Smooth muscle cell (in vitro differentiated cells): ENCODE measurements at regions not wholly inside any gene's neighbourhood (a gene's known extent, or its start where the extent isn't known, plus 50 kb on each side); places are given as distances from the start of the nearest gene placed in this dataset.
A peak's percentile ranks its signal among the peaks of the same experiment; 100 is the strongest.

ENCODE experiments used
- DNase-seq: peaks from one replicate; lab custom pipeline; 2025; ENCODE audit not compliant: unreplicated experiment; lab: John Stamatoyannopoulos, UW
- H2AFZ ChIP-seq: fragments of 200-600 bp; sonication (generic); 2 replicates; pipeline ENCODE4 v1.6.0; 2016; ENCODE audit warnings: antibody characterized with exemption, low read depth, mild to moderate bottlenecking
- H3F3A ChIP-seq: fragments of 200-600 bp; sonication (generic); 2 replicates; pipeline ENCODE4 v1.6.0; 2017; ENCODE audit warnings: antibody characterized with exemption, low read depth
- H3K27ac ChIP-seq: fragments of 200-600 bp; sonication (generic); 2 replicates; pipeline ENCODE4 v1.5.1; 2016; ENCODE audit warnings: low read depth, mild to moderate bottlenecking
- H3K27me3 ChIP-seq: fragments of 200-600 bp; sonication (generic); 2 replicates; pipeline ENCODE4 v1.6.1; 2016; ENCODE audit warnings: low read depth, mild to moderate bottlenecking
- H3K36me3 ChIP-seq: fragments of 200-600 bp; sonication (generic); 2 replicates; pipeline ENCODE4 v1.5.1; 2016; ENCODE audit warnings: low read depth
- H3K4me1 ChIP-seq: fragments of 200-600 bp; sonication (generic); 2 replicates; pipeline ENCODE4 v1.5.1; 2016; ENCODE audit warnings: low read depth
- H3K4me2 ChIP-seq: fragments of 200-600 bp; sonication (generic); 2 replicates; pipeline ENCODE4 v1.6.0; 2016; ENCODE audit warnings: mild to moderate bottlenecking
- H3K4me3 ChIP-seq: fragments of 200-600 bp; sonication (generic); 2 replicates; pipeline ENCODE4 v1.5.1; 2016; ENCODE audit warnings: mild to moderate bottlenecking
- H3K79me2 ChIP-seq: fragments of 200-600 bp; sonication (generic); 2 replicates; pipeline ENCODE4 v1.6.0; 2016; ENCODE audit warnings: low read depth, mild to moderate bottlenecking
- H3K9ac ChIP-seq: fragments of 200-600 bp; sonication (generic); 2 replicates; pipeline ENCODE4 v1.6.0; 2016; ENCODE audit warnings: low read depth
- H3K9me3 ChIP-seq: fragments of 200-600 bp; sonication (generic); replicated peaks from 2 replicates; pipeline ENCODE4 v1.5.1; 2016; ENCODE audit warnings: low read depth
- H4K20me1 ChIP-seq: fragments of 200-600 bp; sonication (generic); 2 replicates; pipeline ENCODE4 v1.6.0; 2016; ENCODE audit warnings: low read depth
- CTCF ChIP-seq: fragments of 200-600 bp; sonication (generic); IDR thresholded peaks from 2 replicates; pipeline ENCODE4 v1.5.1; 2017; ENCODE audit warnings: borderline replicate concordance, mild to moderate bottlenecking, antibody characterized with exemption; ENCODE audit not compliant: insufficient read depth, poor library complexity, severe bottlenecking
- WGBS: methylation state at CpG from one replicate; pipeline ENCODE4 v1.1.7; 2016; ENCODE audit warnings: low lambda C conversion rate; 5-methylcytosine and 5-hydroxymethylcytosine counted together

GRCh38 chr2:222057347-222058073, 241.3 kb downstream of the PAX3 start:
- TF ChIP-seq CTCF, result peak; percentile 70
- H3K9me3 ChIP-seq, result no peaks in the 10 kb centered on the region
- peaks cover 18% of the 10 kb centered on the region for H3K4me1 ChIP-seq
- 34% methylated on average over 6 of the region's 6 CpGs for WGBS
- no peaks in the 10 kb centered on the region for H3K79me2 ChIP-seq
- H3K9ac ChIP-seq, result no peak overlapping the region
- no peak for DNase-seq
- H3K27me3 ChIP-seq, result peaks cover 94% of the 10 kb centered on the region
- peaks cover 8% of the 10 kb centered on the region for H3F3A ChIP-seq
- no peaks in the 10 kb centered on the region for H4K20me1 ChIP-seq
- H3K4me3 ChIP-seq, result no peak overlapping the region
- no peak overlapping the region for H3K27ac ChIP-seq
- no peak overlapping the region for H3K4me2 ChIP-seq
- H3K36me3 ChIP-seq, result no peaks in the 10 kb centered on the region
- H2AFZ ChIP-seq, result no peak overlapping the region

GRCh38 chr2:222055328-222055727, 243.5 kb downstream of the PAX3 start:
- H3K27ac ChIP-seq, result no peak overlapping the region
- no peaks in the 10 kb centered on the region for H4K20me1 ChIP-seq
- H3F3A ChIP-seq, result peaks cover 8% of the 10 kb centered on the region
- 7% methylated on average over 4 of the region's 4 CpGs for WGBS
- H3K4me3 ChIP-seq, result no peak overlapping the region
- H3K4me1 ChIP-seq, result peaks cover 23% of the 10 kb centered on the region
- H3K79me2 ChIP-seq, result no peaks in the 10 kb centered on the region
- H3K9ac ChIP-seq, result no peak overlapping the region
- H3K4me2 ChIP-seq, result no peak overlapping the region
- no peak overlapping the region for H2AFZ ChIP-seq
- TF ChIP-seq CTCF, result no peak
- no peaks in the 10 kb centered on the region for H3K36me3 ChIP-seq
- H3K27me3 ChIP-seq, result peaks cover 82% of the 10 kb centered on the region
- DNase-seq, result no peak
- H3K9me3 ChIP-seq, result no peaks in the 10 kb centered on the region

- TF ChIP-seq CTCF, result no peak
- H4K20me1 ChIP-seq, result no peaks in the 10 kb centered on the region
- H3K27ac ChIP-seq, result no peak overlapping the region
- H3K4me3 ChIP-seq, result no peak overlapping the region
- 33% methylated on average over 3 of the region's 3 CpGs for WGBS
- H3K4me1 ChIP-seq, result peaks cover 23% of the 10 kb centered on the region
- no peaks in the 10 kb centered on the region for H3K9me3 ChIP-seq
- H3K27me3 ChIP-seq, result peaks cover 77% of the 10 kb centered on the region
- no peaks in the 10 kb centered on the region for H3K36me3 ChIP-seq
- H3K9ac ChIP-seq, result no peak overlapping the region
- no peak for DNase-seq
- H3F3A ChIP-seq, result peaks cover 8% of the 10 kb centered on the region
- no peak overlapping the region for H3K4me2 ChIP-seq
- no peaks in the 10 kb centered on the region for H3K79me2 ChIP-seq
- no peak overlapping the region for H2AFZ ChIP-seq
Measured at GRCh38 chr2:222054813-222055212, 244.0 kb downstream of the PAX3 start.

- DNase-seq, result no peak
Measured at GRCh38 chr2:222052934-222053367, 245.8 kb downstream of the PAX3 start.

More at GRCh38 chr2:222052934-222053367, 245.8 kb downstream of the PAX3 start:
- Histone ChIP-seq H3K9ac (no peak overlapping the region), H3K4me1 (peaks cover 23% of the 10 kb centered on the region), H3K79me2 (no peaks in the 10 kb centered on the region), H3K4me3 (no peak overlapping the region), H3K4me2 (no peak overlapping the region), H3K36me3 (no peaks in the 10 kb centered on the region), H3K27me3 (peaks cover 59% of the 10 kb centered on the region), H3F3A (peaks cover 8% of the 10 kb centered on the region), H4K20me1 (no peaks in the 10 kb centered on the region), H3K27ac (no peak overlapping the region), H3K9me3 (no peaks in the 10 kb centered on the region), H2AFZ (no peak overlapping the region)
- no peak for TF ChIP-seq CTCF
- 5% methylated on average over 9 of the region's 9 CpGs for WGBS
